ENCODE measurements at regions not wholly inside any gene's neighbourhood (a gene's known extent, or its start where the extent isn't known, plus 50 kb on each side); places are given as distances from the start of the nearest gene placed in this dataset.

- TF ChIP-seq CTCF (conservative IDR thresholded peaks at IDR 0.05) (no peak), ZFX (IDR thresholded peaks at IDR 0.05) (no peak)
Observed at GRCh38 chr13:87497426-87497825, 173.7 kb upstream of the SLITRK5 start.
